K562 (cell line): ENCODE measurements at regions not wholly inside any gene's neighbourhood (a gene's known extent, or its start where the extent isn't known, plus 50 kb on each side); places are given as distances from the start of the nearest gene placed in this dataset.
"Not testable (repeated sequence)": the region's sequence is repeated elsewhere in the genome, so short reads cannot be mapped to it uniquely, and the experiment has no call there.

ENCODE experiments used
- ATAC-seq: fragments of 200-7000 bp; cut with Tn5 transposase; 3 replicates; pipeline ENCODE4 v1.9.1; 2020; ENCODE audit warnings: moderate library complexity
- BruUV-seq: library from RNA; stranded (reverse); fragments of 400-500 nt; replicated peaks from 2 replicates; lab custom pipeline; 2021; lab: Mats Ljungman, UMichigan
- CTCF ChIA-PET: fragments of 300-600 bp; formaldehyde crosslinking; extraction: SDS; loops from one replicate; lab custom pipeline; 2021; ENCODE audit warnings: low intra/inter-chr PET ratio; lab: Yijun Ruan, JAX
- POLR2A ChIA-PET: fragments of 300-600, 350-650 bp; sonication (Branson Sonifier 250); formaldehyde crosslinking; extraction: SDS; loops from one replicate; lab custom pipeline; 2021; ENCODE audit warnings: antibody characterized with exemption, inconsistent platforms; lab: Yijun Ruan, JAX
- DNase-seq, 4 experiments: peaks; one replicate each; pipeline versions ENCODE4 v3.0.0 to v3.0.0-alpha.2; 2011 to 2018; ENCODE audit warnings: low spot score in 3 of 4, mixed read lengths in 3 of 4; ENCODE audit errors: extremely low read depth in 1 of 4
- FAIRE-seq: peaks from 2 replicates; lab custom pipeline; 2011; peaks lifted over from hg19 to GRCh38; lab: Jason Lieb, UNC
- H2AFZ ChIP-seq: 2 replicates; pipeline ENCODE4 v1.6.0; 2011; ENCODE audit warnings: low read depth, low read length, control low read depth, inconsistent platforms
- H3K27ac ChIP-seq: fragments of 200-600 bp; 3 replicates; pipeline ENCODE4 v1.8.0; 2011; ENCODE audit warnings: low read depth, mild to moderate bottlenecking, control low read depth, inconsistent platforms, low read length, moderate library complexity, mixed read lengths; ENCODE audit errors: extremely low read depth
- H3K27me3 ChIP-seq, 2 experiments: fragments of 300-600 bp in 1 of 2; 2 replicates in 1 of 2; 3 replicates in 1 of 2; pipeline versions ENCODE4 v1.6.0 to v1.8.0; 2011; ENCODE audit warnings: inconsistent platforms in 2 of 2, low read length in 2 of 2, mild to moderate bottlenecking in 1 of 2, mixed read lengths in 1 of 2, moderate library complexity in 1 of 2; ENCODE audit not compliant: control insufficient read depth in 2 of 2, insufficient read depth in 2 of 2
- H3K36me3 ChIP-seq: fragments of 300-600 bp; 3 replicates; pipeline ENCODE4 v1.8.0; 2011; ENCODE audit warnings: mild to moderate bottlenecking, low read length, inconsistent platforms; ENCODE audit not compliant: control insufficient read depth, insufficient read depth
- H3K4me1 ChIP-seq, 2 experiments: fragments of 200-600 bp in 1 of 2; replicated peaks in 1 of 2; 2 replicates in 1 of 2; 3 replicates in 1 of 2; pipeline versions ENCODE4 v1.5.1 to v1.8.0; 2011; ENCODE audit warnings: inconsistent platforms in 2 of 2, low read length in 2 of 2, mild to moderate bottlenecking in 1 of 2, mixed read lengths in 1 of 2, moderate library complexity in 1 of 2; ENCODE audit not compliant: control insufficient read depth in 2 of 2, insufficient read depth in 2 of 2
- H3K4me2 ChIP-seq: 2 replicates; pipeline ENCODE4 v1.6.1; 2011; ENCODE audit warnings: low read length, control low read depth, inconsistent platforms, mixed read lengths; ENCODE audit not compliant: insufficient read depth
- H3K4me3 ChIP-seq: fragments of 200-600 bp; sonication (generic), shearing (Covaris generic); 2 replicates; pipeline ENCODE4 v1.5.1; 2016; ENCODE audit warnings: control low read depth, inconsistent platforms
- H3K79me2 ChIP-seq: fragments of 200-600 bp; 3 replicates; pipeline ENCODE4 v1.8.0; 2011; ENCODE audit warnings: low read length, inconsistent platforms; ENCODE audit not compliant: control insufficient read depth, insufficient read depth
- H3K9ac ChIP-seq, 2 experiments: 2 replicates each; pipeline versions ENCODE4 v1.6.0 to v1.6.1; 2011; ENCODE audit warnings: low read depth in 2 of 2, low read length in 2 of 2, control low read depth in 1 of 2, inconsistent platforms in 1 of 2, mild to moderate bottlenecking in 1 of 2, mixed read lengths in 1 of 2; ENCODE audit not compliant: insufficient read depth in 1 of 2
- H3K9me1 ChIP-seq: one replicate; pipeline ENCODE4 v1.6.0; 2011; ENCODE audit warnings: inconsistent platforms, mild to moderate bottlenecking, low read length, moderate library complexity; ENCODE audit not compliant: control insufficient read depth, insufficient read depth
- H3K9me3 ChIP-seq: replicated peaks from 2 replicates; pipeline ENCODE4 v1.5.1; 2011; ENCODE audit warnings: low read depth, low read length, inconsistent platforms; ENCODE audit not compliant: control insufficient read depth, insufficient read depth
- H4K20me1 ChIP-seq: replicated peaks from 2 replicates; pipeline ENCODE4 v1.6.1; 2011; ENCODE audit warnings: low read length, inconsistent platforms, mixed read lengths; ENCODE audit not compliant: control insufficient read depth, insufficient read depth
- GATAD2B ChIP-seq: fragments of 450-650 bp; IDR thresholded peaks from 2 replicates; pipeline ENCODE4 v1.6.1; 2017; ENCODE audit warnings: mild to moderate bottlenecking, borderline replicate concordance
- RAD21 ChIP-seq, 2 experiments: fragments of 250-450 bp in 1 of 2; fragments of 450-650 bp in 1 of 2; sonication (Bioruptor Pico) in 1 of 2; formaldehyde crosslinking in 1 of 2; IDR thresholded peaks in 1 of 2; conservative IDR thresholded peaks in 1 of 2; 2 replicates each; pipeline versions ENCODE4 v1.4.0 to v1.8.0; 2020 to 2022; ENCODE audit warnings: mild to moderate bottlenecking in 2 of 2, moderate library complexity in 1 of 2
- WGBS: fragments of 100-300 bp; shearing (Covaris generic); methylation state at CpG from one replicate; pipeline ENCODE4 v1.1.6; 2016; ENCODE audit warnings: low coverage, mixed read lengths; ENCODE audit not compliant: insufficient coverage; ENCODE audit errors: missing lambda C conversion rate; 5-methylcytosine and 5-hydroxymethylcytosine counted together
- in situ Hi-C: fragments of 300-500 bp; cut with MboI; formaldehyde crosslinking; loops from 4 replicates; pipeline ENCODE4 v1.15.0; 2018; ENCODE audit warnings: inconsistent platforms, mixed read lengths
- intact Hi-C: fragments of 100-400 bp; cut with micrococcal nuclease; formaldehyde crosslinking; loops from 2 replicates; pipeline ENCODE4 v1.14.2; 2022
- TF ChIP-seq, protein P1 (sequence below), 2 experiments: fragments of 450-650 bp; IDR thresholded peaks; 2 replicates each; pipeline ENCODE4 v1.6.1; 2018; ENCODE audit warnings: mild to moderate bottlenecking in 2 of 2, low read depth in 1 of 2; ENCODE audit not compliant: partially characterized antibody in 2 of 2

DNA sequence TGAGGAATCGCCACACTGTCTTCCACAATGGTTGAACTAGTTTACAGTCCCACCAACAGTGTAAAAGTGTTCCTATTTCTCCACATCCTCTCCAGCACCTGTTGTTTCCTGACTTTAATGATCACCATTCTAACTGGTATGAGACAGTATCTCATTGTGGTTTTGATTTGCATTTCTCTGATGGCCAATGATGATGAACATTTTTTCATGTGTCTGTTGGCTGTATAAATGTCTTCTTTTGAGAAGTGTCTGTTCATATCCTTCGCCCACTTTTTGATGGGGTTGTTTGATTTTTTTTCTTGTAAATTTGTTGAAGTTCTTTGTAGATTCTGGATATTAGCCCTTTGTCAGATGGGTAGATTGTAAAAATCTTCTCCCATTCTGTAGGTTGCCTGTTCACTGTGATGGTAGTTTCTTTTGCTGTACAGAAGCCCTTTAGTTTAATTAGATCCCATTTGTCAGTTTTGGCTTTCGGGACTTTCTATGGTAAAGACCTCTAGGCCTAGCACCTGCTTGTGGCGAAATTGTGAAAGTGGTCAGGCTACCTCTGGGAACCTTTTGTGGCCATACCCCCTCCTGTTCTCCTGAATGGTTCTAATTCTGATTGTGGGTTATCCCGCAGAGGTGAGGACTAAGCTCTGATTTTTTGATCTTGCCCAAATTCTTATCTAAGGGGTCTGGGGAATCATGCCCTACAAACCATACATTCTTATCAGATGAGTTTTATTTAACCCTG is 99.9 kb upstream of the RNU6-1 start:
- H3K9me1 ChIP-seq, H3K36me3 ChIP-seq, POLR2A ChIA-PET, H3K4me2 ChIP-seq, H4K20me1 ChIP-seq, ATAC-seq, H3K27me3 ChIP-seq, H3K9ac ChIP-seq, H3K9me3 ChIP-seq, H3K4me1 ChIP-seq, H3K27ac ChIP-seq, H3K4me3 ChIP-seq, H3K79me2 ChIP-seq: not testable (repeated sequence)
- CTCF ChIA-PET: interaction anchor here (0.6 kb wide), 1 partner anchor 77 kb away, joined by 3 read pairs; no protein-coding TSS in a partner anchor
- 0 out of 2 replicates have a peak, but pooled peaks have one; percentile 22 for TF ChIP-seq GATAD2B
- TF ChIP-seq RAD21 (CRISPR knock-in tag; conservative IDR thresholded peaks at IDR 0.05 in 1 of 2, IDR thresholded peaks at IDR 0.05 in 1 of 2): 0 out of 4 replicates have a peak, but pooled peaks of 1 of the 2 experiments have one; percentile 7
- TF ChIP-seq, protein P1, sequence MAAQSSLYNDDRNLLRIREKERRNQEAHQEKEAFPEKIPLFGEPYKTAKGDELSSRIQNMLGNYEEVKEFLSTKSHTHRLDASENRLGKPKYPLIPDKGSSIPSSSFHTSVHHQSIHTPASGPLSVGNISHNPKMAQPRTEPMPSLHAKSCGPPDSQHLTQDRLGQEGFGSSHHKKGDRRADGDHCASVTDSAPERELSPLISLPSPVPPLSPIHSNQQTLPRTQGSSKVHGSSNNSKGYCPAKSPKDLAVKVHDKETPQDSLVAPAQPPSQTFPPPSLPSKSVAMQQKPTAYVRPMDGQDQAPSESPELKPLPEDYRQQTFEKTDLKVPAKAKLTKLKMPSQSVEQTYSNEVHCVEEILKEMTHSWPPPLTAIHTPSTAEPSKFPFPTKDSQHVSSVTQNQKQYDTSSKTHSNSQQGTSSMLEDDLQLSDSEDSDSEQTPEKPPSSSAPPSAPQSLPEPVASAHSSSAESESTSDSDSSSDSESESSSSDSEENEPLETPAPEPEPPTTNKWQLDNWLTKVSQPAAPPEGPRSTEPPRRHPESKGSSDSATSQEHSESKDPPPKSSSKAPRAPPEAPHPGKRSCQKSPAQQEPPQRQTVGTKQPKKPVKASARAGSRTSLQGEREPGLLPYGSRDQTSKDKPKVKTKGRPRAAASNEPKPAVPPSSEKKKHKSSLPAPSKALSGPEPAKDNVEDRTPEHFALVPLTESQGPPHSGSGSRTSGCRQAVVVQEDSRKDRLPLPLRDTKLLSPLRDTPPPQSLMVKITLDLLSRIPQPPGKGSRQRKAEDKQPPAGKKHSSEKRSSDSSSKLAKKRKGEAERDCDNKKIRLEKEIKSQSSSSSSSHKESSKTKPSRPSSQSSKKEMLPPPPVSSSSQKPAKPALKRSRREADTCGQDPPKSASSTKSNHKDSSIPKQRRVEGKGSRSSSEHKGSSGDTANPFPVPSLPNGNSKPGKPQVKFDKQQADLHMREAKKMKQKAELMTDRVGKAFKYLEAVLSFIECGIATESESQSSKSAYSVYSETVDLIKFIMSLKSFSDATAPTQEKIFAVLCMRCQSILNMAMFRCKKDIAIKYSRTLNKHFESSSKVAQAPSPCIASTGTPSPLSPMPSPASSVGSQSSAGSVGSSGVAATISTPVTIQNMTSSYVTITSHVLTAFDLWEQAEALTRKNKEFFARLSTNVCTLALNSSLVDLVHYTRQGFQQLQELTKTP (IDR thresholded peaks at IDR 0.05; ENCODE audit: low read depth in 1 of 2, partially characterized antibody in 2 of 2): peak in 1 of 2 experiments; percentile 78
- TF ChIP-seq, all 486 proteins: peak for 3; not testable (repeated sequence) for 483
- DNase-seq, FAIRE-seq, H2AFZ ChIP-seq, in situ Hi-C loops, BruUV-seq: not testable (repeated sequence)
- 50% methylated on average over 4 of the region's 5 CpGs for WGBS
- intact Hi-C loops: loop anchor here (5.0 kb wide), 1 partner anchor 77 kb away; no protein-coding TSS in a partner anchor
